WTC11 (cell line): ENCODE measurements at regions not wholly inside any gene's neighbourhood (a gene's known extent, or its start where the extent isn't known, plus 50 kb on each side); places are given as distances from the start of the nearest gene placed in this dataset.

Experiments used
- ATAC-seq: fragments of 200-7000 bp; cut with Tn5 transposase; 2 replicates; pipeline ENCODE4 v1.10.0; 2021; ENCODE audit warnings: mild to moderate bottlenecking, moderate library complexity
- CTCF ChIA-PET: fragments of 300-600 bp; sonication (Branson Sonifier 250); formaldehyde crosslinking; loops from one replicate; lab custom pipeline; 2021; ENCODE audit warnings: antibody characterized with exemption; lab: Charles Lee
- POLR2A ChIA-PET: fragments of 350-600 bp; sonication (Branson Sonifier 250); formaldehyde crosslinking; loops from one replicate; lab custom pipeline; 2021; ENCODE audit warnings: antibody characterized with exemption; lab: Charles Lee
- DNase-seq: peaks from one replicate; pipeline ENCODE4 v3.0.0; 2021; ENCODE audit warnings: low spot score
- H3K27ac Mint-ChIP-seq: 2 replicates; pipeline ENCODE4 v1.8.0; 2021; ENCODE audit warnings: mixed read lengths
- H3K27me3 Mint-ChIP-seq: 2 replicates; pipeline ENCODE4 v1.8.0; 2021; ENCODE audit warnings: low read depth, mild to moderate bottlenecking, moderate library complexity, mixed read lengths
- H3K36me3 Mint-ChIP-seq: 2 replicates; pipeline ENCODE4 v1.8.0; 2021; ENCODE audit warnings: mixed read lengths
- H3K4me1 Mint-ChIP-seq: 2 replicates; pipeline ENCODE4 v1.8.0; 2022; ENCODE audit warnings: mixed read lengths
- H3K4me3 Mint-ChIP-seq: 2 replicates; pipeline ENCODE4 v1.8.0; 2021; ENCODE audit warnings: mild to moderate bottlenecking, moderate library complexity, mixed read lengths
- H3K9me3 Mint-ChIP-seq: 2 replicates; pipeline ENCODE4 v1.8.0; 2021; ENCODE audit warnings: mixed read lengths
- ELF4 ChIP-seq: sonication (generic); formaldehyde crosslinking; IDR thresholded peaks from 2 replicates; pipeline ENCODE4 v1.8.1; 2022; ENCODE audit warnings: low read depth, mild to moderate bottlenecking, moderate library complexity, missing genetic modification reagents
- ESRRA ChIP-seq: sonication (generic); formaldehyde crosslinking; IDR thresholded peaks from 2 replicates; pipeline ENCODE4 v1.8.1; 2022; ENCODE audit warnings: mild to moderate bottlenecking, missing genetic modification reagents, borderline replicate concordance
- GRHL2 ChIP-seq: fragments of 250-450 bp; sonication (Bioruptor Pico); IDR thresholded peaks from 2 replicates; pipeline ENCODE4 v1.8.0; 2022; ENCODE audit warnings: mild to moderate bottlenecking, moderate library complexity; ENCODE audit not compliant: insufficient replicate concordance, severe bottlenecking
- GTF2I ChIP-seq: fragments of 250-450 bp; sonication (Bioruptor Pico); conservative IDR thresholded peaks from 2 replicates; pipeline ENCODE4 v1.4.0; 2021; ENCODE audit warnings: mild to moderate bottlenecking
- SOX15 ChIP-seq: fragments of 250-450 bp; sonication (Bioruptor Pico); IDR thresholded peaks from 2 replicates; pipeline ENCODE4 v1.9.0; 2021; ENCODE audit warnings: mild to moderate bottlenecking
- ZNF232 ChIP-seq: sonication (generic); formaldehyde crosslinking; IDR thresholded peaks from 2 replicates; pipeline ENCODE4 v1.8.0; 2022; ENCODE audit warnings: mild to moderate bottlenecking, missing genetic modification reagents
- ZNF396 ChIP-seq: fragments of 250-450 bp; sonication (Bioruptor Pico); IDR thresholded peaks from 2 replicates; pipeline ENCODE4 v1.8.0; 2021; ENCODE audit warnings: mild to moderate bottlenecking, moderate library complexity, borderline replicate concordance
- ZNF423 ChIP-seq: fragments of 250-450 bp; sonication (Bioruptor Pico); IDR thresholded peaks from 2 replicates; pipeline ENCODE4 v2.1.2; 2022; ENCODE audit warnings: mild to moderate bottlenecking, moderate library complexity
- ZNF671 ChIP-seq: fragments of 250-450 bp; sonication (Bioruptor Pico); IDR thresholded peaks from 2 replicates; pipeline ENCODE4 v1.8.0; 2021; ENCODE audit warnings: mild to moderate bottlenecking
- TF ChIP-seq, protein P1 (sequence below): fragments of 250-450 bp; sonication (Bioruptor Pico); IDR thresholded peaks from 2 replicates; pipeline ENCODE4 v1.9.0; 2021; ENCODE audit warnings: mild to moderate bottlenecking
- TF ChIP-seq, protein P2 (sequence below): sonication (generic); formaldehyde crosslinking; IDR thresholded peaks from 2 replicates; pipeline ENCODE4 v1.8.1; 2022; ENCODE audit warnings: low read depth, missing genetic modification reagents, borderline replicate concordance
- TF ChIP-seq, protein P3 (sequence below): sonication (generic); formaldehyde crosslinking; IDR thresholded peaks from 2 replicates; pipeline ENCODE4 v1.8.1; 2022; ENCODE audit warnings: missing genetic modification reagents, borderline replicate concordance
- TF ChIP-seq, protein P4 (sequence below): fragments of 200-600 bp; IDR thresholded peaks from 2 replicates; pipeline ENCODE4 v1.8.0; 2022; ENCODE audit warnings: antibody characterized with exemption
- TF ChIP-seq, protein P5 (sequence below): sonication (generic); formaldehyde crosslinking; IDR thresholded peaks from 2 replicates; pipeline ENCODE4 v1.8.0; 2022; ENCODE audit warnings: mild to moderate bottlenecking, missing genetic modification reagents
- TF ChIP-seq, protein P6 (sequence below): sonication (generic); formaldehyde crosslinking; IDR thresholded peaks from 2 replicates; pipeline ENCODE4 v1.8.1; 2023; ENCODE audit warnings: mild to moderate bottlenecking, missing genetic modification reagents
- TF ChIP-seq, protein P7 (sequence below): sonication (generic); formaldehyde crosslinking; IDR thresholded peaks from 2 replicates; pipeline ENCODE4 v1.8.1; 2022; ENCODE audit warnings: low read depth, mild to moderate bottlenecking, moderate library complexity, missing genetic modification reagents, borderline replicate concordance
- TF ChIP-seq, protein P8 (sequence below): sonication (generic); formaldehyde crosslinking; IDR thresholded peaks from 2 replicates; pipeline ENCODE4 v1.8.1; 2023; ENCODE audit warnings: mild to moderate bottlenecking, missing genetic modification reagents
- TF ChIP-seq, protein P9 (sequence below): sonication (generic); formaldehyde crosslinking; IDR thresholded peaks from 2 replicates; pipeline ENCODE4 v1.8.1; 2023; ENCODE audit warnings: mild to moderate bottlenecking, missing genetic modification reagents, borderline replicate concordance

DNA sequence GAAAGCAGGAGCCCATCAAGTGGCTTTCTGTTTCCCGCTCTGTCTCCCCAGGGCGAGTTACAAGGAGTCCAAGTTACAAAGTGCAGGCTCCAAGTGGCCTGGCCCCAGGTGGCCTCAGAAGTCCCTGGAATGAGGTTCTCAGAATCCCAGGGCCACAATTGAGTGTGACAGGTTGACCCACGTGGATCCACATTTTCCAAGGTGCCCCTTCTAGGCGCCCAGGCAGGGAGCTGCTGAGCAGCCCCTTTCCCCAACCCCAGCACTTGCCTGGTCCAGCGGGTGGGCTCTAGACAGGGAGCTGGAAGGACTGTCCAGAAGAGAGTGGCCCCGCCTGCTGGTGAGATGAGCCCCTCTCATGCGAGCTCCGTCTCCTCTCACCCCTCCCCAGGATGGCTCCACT lies 253.4 kb downstream of the CYP26B1 start (continued):
- no peak for TF ChIP-seq ZNF232 (CRISPR knock-in tag)
- TF ChIP-seq, protein P1, sequence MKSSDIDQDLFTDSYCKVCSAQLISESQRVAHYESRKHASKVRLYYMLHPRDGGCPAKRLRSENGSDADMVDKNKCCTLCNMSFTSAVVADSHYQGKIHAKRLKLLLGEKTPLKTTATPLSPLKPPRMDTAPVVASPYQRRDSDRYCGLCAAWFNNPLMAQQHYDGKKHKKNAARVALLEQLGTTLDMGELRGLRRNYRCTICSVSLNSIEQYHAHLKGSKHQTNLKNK (CRISPR knock-in tag) = no peak
- no peak for TF ChIP-seq ZNF396 (CRISPR knock-in tag)

DNA sequence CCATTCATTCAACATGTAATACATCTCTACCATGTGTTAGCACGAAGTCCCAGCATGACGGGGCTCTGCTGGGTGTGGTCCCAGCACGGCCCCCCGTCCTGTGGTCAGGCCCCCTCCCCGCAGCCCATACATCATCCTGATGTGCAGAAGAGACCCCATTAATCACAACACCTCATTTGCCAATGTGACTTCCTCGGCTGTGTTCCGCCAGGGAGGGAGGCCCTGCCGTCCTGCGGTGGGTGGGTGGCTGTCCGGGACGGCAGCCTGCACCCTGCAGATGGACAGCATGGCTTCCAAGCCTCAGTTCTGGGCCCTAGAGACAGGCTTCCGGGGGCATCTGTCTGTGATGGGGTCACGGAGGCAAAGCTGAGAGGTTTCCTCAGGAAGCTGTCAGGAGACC lies 254.0 kb downstream of the CYP26B1 start:
- no peaks in the 10 kb centered on the region for H3K36me3 Mint-ChIP-seq
- no peak overlapping the region for H3K4me3 Mint-ChIP-seq
- TF ChIP-seq, protein P2, sequence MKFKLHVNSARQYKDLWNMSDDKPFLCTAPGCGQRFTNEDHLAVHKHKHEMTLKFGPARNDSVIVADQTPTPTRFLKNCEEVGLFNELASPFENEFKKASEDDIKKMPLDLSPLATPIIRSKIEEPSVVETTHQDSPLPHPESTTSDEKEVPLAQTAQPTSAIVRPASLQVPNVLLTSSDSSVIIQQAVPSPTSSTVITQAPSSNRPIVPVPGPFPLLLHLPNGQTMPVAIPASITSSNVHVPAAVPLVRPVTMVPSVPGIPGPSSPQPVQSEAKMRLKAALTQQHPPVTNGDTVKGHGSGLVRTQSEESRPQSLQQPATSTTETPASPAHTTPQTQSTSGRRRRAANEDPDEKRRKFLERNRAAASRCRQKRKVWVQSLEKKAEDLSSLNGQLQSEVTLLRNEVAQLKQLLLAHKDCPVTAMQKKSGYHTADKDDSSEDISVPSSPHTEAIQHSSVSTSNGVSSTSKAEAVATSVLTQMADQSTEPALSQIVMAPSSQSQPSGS (CRISPR knock-in tag) = no peak
- TF ChIP-seq, protein P3, sequence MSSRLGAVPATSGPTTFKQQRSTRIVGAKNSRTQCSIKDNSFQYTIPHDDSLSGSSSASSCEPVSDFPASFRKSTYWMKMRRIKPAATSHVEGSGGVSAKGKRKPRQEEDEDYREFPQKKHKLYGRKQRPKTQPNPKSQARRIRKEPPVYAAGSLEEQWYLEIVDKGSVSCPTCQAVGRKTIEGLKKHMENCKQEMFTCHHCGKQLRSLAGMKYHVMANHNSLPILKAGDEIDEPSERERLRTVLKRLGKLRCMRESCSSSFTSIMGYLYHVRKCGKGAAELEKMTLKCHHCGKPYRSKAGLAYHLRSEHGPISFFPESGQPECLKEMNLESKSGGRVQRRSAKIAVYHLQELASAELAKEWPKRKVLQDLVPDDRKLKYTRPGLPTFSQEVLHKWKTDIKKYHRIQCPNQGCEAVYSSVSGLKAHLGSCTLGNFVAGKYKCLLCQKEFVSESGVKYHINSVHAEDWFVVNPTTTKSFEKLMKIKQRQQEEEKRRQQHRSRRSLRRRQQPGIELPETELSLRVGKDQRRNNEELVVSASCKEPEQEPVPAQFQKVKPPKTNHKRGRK = no peak
- TF ChIP-seq, protein P4, sequence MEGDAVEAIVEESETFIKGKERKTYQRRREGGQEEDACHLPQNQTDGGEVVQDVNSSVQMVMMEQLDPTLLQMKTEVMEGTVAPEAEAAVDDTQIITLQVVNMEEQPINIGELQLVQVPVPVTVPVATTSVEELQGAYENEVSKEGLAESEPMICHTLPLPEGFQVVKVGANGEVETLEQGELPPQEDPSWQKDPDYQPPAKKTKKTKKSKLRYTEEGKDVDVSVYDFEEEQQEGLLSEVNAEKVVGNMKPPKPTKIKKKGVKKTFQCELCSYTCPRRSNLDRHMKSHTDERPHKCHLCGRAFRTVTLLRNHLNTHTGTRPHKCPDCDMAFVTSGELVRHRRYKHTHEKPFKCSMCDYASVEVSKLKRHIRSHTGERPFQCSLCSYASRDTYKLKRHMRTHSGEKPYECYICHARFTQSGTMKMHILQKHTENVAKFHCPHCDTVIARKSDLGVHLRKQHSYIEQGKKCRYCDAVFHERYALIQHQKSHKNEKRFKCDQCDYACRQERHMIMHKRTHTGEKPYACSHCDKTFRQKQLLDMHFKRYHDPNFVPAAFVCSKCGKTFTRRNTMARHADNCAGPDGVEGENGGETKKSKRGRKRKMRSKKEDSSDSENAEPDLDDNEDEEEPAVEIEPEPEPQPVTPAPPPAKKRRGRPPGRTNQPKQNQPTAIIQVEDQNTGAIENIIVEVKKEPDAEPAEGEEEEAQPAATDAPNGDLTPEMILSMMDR = no peak
- TF ChIP-seq GTF2I (CRISPR knock-in tag) (no peak), ESRRA (CRISPR knock-in tag) (no peak), ELF4 (no peak), ZNF671 (CRISPR knock-in tag) (no peak), ZNF423 (no peak), SOX15 (no peak)
- TF ChIP-seq, protein P5, sequence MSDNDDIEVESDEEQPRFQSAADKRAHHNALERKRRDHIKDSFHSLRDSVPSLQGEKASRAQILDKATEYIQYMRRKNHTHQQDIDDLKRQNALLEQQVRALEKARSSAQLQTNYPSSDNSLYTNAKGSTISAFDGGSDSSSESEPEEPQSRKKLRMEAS (CRISPR knock-in tag) = no peak
- TF ChIP-seq, protein P6, sequence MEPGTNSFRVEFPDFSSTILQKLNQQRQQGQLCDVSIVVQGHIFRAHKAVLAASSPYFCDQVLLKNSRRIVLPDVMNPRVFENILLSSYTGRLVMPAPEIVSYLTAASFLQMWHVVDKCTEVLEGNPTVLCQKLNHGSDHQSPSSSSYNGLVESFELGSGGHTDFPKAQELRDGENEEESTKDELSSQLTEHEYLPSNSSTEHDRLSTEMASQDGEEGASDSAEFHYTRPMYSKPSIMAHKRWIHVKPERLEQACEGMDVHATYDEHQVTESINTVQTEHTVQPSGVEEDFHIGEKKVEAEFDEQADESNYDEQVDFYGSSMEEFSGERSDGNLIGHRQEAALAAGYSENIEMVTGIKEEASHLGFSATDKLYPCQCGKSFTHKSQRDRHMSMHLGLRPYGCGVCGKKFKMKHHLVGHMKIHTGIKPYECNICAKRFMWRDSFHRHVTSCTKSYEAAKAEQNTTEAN (CRISPR knock-in tag) = no peak
- TF ChIP-seq, protein P7, sequence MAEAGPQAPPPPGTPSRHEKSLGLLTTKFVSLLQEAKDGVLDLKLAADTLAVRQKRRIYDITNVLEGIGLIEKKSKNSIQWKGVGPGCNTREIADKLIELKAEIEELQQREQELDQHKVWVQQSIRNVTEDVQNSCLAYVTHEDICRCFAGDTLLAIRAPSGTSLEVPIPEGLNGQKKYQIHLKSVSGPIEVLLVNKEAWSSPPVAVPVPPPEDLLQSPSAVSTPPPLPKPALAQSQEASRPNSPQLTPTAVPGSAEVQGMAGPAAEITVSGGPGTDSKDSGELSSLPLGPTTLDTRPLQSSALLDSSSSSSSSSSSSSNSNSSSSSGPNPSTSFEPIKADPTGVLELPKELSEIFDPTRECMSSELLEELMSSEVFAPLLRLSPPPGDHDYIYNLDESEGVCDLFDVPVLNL (CRISPR knock-in tag) = no peak
- no peak for ATAC-seq
- ChIA-PET POLR2A (no interaction called here), CTCF (interaction anchor here (0.7 to 1.8 kb wide), 5 partner anchors 69 to 363 kb away, joined by 3 to 11 read pairs (median 4); no protein-coding TSS in a partner anchor)
- H3K27ac Mint-ChIP-seq = no peak overlapping the region
- no peak for DNase-seq
- H3K9me3 Mint-ChIP-seq = no peaks in the 10 kb centered on the region; the same call in 1 of the 2 replicates
- peaks cover 5% of the 10 kb centered on the region; the same call in 1 of the 2 replicates for H3K27me3 Mint-ChIP-seq
- H3K4me1 Mint-ChIP-seq = no peaks in the 10 kb centered on the region

DNA sequence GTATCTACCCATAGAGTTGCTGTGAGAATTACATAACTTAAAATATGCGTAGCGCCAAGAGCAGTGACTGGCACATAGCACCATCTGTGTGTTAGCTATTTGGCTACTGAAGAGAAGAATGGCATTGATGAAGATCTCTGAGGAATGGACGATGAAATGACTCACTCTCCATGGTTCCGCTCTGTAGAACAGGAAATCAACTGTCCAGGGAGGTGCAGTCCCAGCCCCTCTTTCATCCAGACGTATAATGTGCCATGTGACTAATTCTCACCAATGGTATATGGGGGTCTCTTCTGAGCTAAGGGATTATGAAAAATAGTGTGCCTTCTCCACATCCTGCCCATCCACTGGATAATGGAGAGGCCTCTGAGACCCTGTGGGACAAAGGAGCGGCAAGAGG lies 254.8 kb downstream of the CYP26B1 start:
- no peaks in the 10 kb centered on the region for H3K4me1 Mint-ChIP-seq
- ChIA-PET POLR2A (no interaction called here), CTCF (interaction anchor here (0.6 kb wide), 1 partner anchor 872 kb away, joined by 3 read pairs; no protein-coding TSS in a partner anchor)
- H3K4me3 Mint-ChIP-seq = no peak overlapping the region
- H3K27me3 Mint-ChIP-seq = peaks cover 5% of the 10 kb centered on the region; the same call in 1 of the 2 replicates
- H3K9me3 Mint-ChIP-seq = no peaks in the 10 kb centered on the region; the same call in 1 of the 2 replicates
- no peaks in the 10 kb centered on the region for H3K36me3 Mint-ChIP-seq
- no peak overlapping the region; the same call in 1 of the 2 replicates for H3K27ac Mint-ChIP-seq
- ATAC-seq = no peak
- DNase-seq = no peak
- TF ChIP-seq, protein P8, sequence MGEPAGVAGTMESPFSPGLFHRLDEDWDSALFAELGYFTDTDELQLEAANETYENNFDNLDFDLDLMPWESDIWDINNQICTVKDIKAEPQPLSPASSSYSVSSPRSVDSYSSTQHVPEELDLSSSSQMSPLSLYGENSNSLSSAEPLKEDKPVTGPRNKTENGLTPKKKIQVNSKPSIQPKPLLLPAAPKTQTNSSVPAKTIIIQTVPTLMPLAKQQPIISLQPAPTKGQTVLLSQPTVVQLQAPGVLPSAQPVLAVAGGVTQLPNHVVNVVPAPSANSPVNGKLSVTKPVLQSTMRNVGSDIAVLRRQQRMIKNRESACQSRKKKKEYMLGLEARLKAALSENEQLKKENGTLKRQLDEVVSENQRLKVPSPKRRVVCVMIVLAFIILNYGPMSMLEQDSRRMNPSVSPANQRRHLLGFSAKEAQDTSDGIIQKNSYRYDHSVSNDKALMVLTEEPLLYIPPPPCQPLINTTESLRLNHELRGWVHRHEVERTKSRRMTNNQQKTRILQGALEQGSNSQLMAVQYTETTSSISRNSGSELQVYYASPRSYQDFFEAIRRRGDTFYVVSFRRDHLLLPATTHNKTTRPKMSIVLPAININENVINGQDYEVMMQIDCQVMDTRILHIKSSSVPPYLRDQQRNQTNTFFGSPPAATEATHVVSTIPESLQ (CRISPR knock-in tag) = no peak
- TF ChIP-seq, protein P9, sequence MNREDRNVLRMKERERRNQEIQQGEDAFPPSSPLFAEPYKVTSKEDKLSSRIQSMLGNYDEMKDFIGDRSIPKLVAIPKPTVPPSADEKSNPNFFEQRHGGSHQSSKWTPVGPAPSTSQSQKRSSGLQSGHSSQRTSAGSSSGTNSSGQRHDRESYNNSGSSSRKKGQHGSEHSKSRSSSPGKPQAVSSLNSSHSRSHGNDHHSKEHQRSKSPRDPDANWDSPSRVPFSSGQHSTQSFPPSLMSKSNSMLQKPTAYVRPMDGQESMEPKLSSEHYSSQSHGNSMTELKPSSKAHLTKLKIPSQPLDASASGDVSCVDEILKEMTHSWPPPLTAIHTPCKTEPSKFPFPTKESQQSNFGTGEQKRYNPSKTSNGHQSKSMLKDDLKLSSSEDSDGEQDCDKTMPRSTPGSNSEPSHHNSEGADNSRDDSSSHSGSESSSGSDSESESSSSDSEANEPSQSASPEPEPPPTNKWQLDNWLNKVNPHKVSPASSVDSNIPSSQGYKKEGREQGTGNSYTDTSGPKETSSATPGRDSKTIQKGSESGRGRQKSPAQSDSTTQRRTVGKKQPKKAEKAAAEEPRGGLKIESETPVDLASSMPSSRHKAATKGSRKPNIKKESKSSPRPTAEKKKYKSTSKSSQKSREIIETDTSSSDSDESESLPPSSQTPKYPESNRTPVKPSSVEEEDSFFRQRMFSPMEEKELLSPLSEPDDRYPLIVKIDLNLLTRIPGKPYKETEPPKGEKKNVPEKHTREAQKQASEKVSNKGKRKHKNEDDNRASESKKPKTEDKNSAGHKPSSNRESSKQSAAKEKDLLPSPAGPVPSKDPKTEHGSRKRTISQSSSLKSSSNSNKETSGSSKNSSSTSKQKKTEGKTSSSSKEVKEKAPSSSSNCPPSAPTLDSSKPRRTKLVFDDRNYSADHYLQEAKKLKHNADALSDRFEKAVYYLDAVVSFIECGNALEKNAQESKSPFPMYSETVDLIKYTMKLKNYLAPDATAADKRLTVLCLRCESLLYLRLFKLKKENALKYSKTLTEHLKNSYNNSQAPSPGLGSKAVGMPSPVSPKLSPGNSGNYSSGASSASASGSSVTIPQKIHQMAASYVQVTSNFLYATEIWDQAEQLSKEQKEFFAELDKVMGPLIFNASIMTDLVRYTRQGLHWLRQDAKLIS = no peak
- TF ChIP-seq, protein P1 (CRISPR knock-in tag) = no peak
- TF ChIP-seq GRHL2 (CRISPR knock-in tag) = no peak
